ENCODE measurements at regions not wholly inside any gene's neighbourhood (a gene's known extent, or its start where the extent isn't known, plus 50 kb on each side); places are given as distances from the start of the nearest gene placed in this dataset.

DNA sequence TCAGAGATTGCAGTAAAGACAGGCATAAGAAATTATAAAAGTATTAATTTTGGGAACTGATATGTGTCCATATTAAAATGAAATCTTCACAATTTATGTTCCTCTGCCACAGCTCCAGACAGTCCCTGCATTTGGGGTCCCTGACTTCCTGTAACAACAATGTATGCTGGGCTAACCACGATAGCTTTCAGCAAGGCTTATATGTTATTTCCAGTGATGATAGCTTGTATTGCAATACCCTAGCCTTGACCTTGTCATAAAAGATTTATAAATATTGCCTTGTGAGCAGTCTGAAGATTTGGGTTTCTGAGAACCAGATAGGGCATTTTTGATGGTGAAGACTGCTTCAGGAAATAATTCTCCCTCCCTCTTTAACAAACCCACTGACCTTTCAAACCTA lies 129.5 kb downstream of the PCDH10 start:
- TF ChIP-seq, protein P1, sequence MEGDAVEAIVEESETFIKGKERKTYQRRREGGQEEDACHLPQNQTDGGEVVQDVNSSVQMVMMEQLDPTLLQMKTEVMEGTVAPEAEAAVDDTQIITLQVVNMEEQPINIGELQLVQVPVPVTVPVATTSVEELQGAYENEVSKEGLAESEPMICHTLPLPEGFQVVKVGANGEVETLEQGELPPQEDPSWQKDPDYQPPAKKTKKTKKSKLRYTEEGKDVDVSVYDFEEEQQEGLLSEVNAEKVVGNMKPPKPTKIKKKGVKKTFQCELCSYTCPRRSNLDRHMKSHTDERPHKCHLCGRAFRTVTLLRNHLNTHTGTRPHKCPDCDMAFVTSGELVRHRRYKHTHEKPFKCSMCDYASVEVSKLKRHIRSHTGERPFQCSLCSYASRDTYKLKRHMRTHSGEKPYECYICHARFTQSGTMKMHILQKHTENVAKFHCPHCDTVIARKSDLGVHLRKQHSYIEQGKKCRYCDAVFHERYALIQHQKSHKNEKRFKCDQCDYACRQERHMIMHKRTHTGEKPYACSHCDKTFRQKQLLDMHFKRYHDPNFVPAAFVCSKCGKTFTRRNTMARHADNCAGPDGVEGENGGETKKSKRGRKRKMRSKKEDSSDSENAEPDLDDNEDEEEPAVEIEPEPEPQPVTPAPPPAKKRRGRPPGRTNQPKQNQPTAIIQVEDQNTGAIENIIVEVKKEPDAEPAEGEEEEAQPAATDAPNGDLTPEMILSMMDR (IDR thresholded peaks at IDR 0.05): no peak
- no peak for TF ChIP-seq POLR2A (IDR thresholded peaks at IDR 0.05)

Data from adrenal gland (tissue), 5 donors.